ENCODE measurements at regions not wholly inside any gene's neighbourhood (a gene's known extent, or its start where the extent isn't known, plus 50 kb on each side); places are given as distances from the start of the nearest gene placed in this dataset.

GRCh38 chr3:178350763-178351162 is 185.5 kb upstream of the KCNMB2 start:
- no peak for TF ChIP-seq EZH2 (IDR thresholded peaks at IDR 0.05; ENCODE audit: borderline replicate concordance, low read depth, low read length, poor library complexity, severe bottlenecking)
- no peak for TF ChIP-seq CTCF (conservative IDR thresholded peaks at IDR 0.05; ENCODE audit: low read depth, low read length)
- no peak overlapping the region for H3K4me3 ChIP-seq (ENCODE audit: low read depth, low read length, poor library complexity, severe bottlenecking)
- no peak for DNase-seq (ENCODE audit: low spot score)
- POLR2A ChIA-PET (ENCODE audit: low non-redundant PET) = no interaction called here
- H3K9me3 ChIP-seq (ENCODE audit: low read depth, low read length, poor library complexity, severe bottlenecking) = no peaks in the 10 kb centered on the region
- CTCF ChIA-PET = no interaction called here
- no TSS peak for BruUV-seq (replicated peaks)
- H3K36me3 ChIP-seq (ENCODE audit: insufficient read depth, low read length, poor library complexity, severe bottlenecking) = no peaks in the 10 kb centered on the region
- no peak overlapping the region for H3K27ac ChIP-seq (ENCODE audit: low read depth, low read length, poor library complexity, severe bottlenecking)
- peaks cover 17% of the 10 kb centered on the region for H3K4me1 ChIP-seq (ENCODE audit: insufficient read depth, low read length, poor library complexity, severe bottlenecking)
- H3K27me3 ChIP-seq (replicated peaks; ENCODE audit: insufficient read depth, low read depth, low read length, poor library complexity) = no peaks in the 10 kb centered on the region
- intact Hi-C loops (cut with micrococcal nuclease; ENCODE audit: unreplicated experiment) = no loop called here

- H3K4me3 ChIP-seq (ENCODE audit: low read depth, low read length, poor library complexity, severe bottlenecking) = no peak overlapping the region
- POLR2A ChIA-PET (ENCODE audit: low non-redundant PET) = no interaction called here
- BruUV-seq (replicated peaks) = no TSS peak
- peak; percentile 87 for DNase-seq (ENCODE audit: low spot score)
- H3K36me3 ChIP-seq (ENCODE audit: insufficient read depth, low read length, poor library complexity, severe bottlenecking) = no peaks in the 10 kb centered on the region
- intact Hi-C loops (cut with micrococcal nuclease; ENCODE audit: unreplicated experiment) = no loop called here
- CTCF ChIA-PET = no interaction called here
- H3K27ac ChIP-seq (ENCODE audit: low read depth, low read length, poor library complexity, severe bottlenecking) = peak overlapping the region; percentile 22
- no peaks in the 10 kb centered on the region for H3K27me3 ChIP-seq (replicated peaks; ENCODE audit: insufficient read depth, low read depth, low read length, poor library complexity)
- peaks cover 17% of the 10 kb centered on the region for H3K4me1 ChIP-seq (ENCODE audit: insufficient read depth, low read length, poor library complexity, severe bottlenecking)
- TF ChIP-seq EZH2 (IDR thresholded peaks at IDR 0.05; ENCODE audit: borderline replicate concordance, low read depth, low read length, poor library complexity, severe bottlenecking) (no peak), CTCF (conservative IDR thresholded peaks at IDR 0.05; ENCODE audit: low read depth, low read length) (no peak)
- no peaks in the 10 kb centered on the region for H3K9me3 ChIP-seq (ENCODE audit: low read depth, low read length, poor library complexity, severe bottlenecking)
Observed at GRCh38 chr3:178352326-178353005, 183.8 kb upstream of the KCNMB2 start.

DNA sequence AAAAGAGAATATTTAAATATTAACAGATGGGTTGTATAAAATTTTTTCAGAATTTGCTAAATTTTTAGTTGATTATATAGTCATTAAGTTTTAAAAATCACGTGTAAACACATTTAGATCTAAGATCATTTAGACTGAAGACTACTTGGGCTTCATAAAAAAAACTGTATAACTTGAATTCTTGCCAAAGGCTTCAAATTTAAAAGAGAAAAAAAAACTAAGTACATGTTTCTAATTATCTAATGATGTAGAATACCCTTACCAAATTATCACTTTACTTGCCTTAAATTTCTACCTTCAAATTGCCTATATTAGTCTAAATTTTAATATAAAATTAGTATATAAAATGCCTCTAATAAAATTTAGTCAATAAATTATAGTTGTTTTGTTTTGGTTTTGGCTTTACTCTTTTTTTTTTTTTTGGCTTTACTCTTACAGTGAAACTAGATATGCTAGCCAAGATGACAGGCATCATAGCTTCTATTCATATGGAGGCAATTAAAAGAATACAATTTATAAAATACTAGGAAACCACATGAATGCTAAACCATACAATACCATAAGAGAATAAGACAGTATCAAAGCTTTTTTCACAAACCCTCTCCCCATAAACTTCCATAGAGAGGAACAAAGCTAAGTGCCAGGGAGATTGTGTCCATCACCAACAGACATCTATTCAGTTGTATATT is 183.1 kb upstream of the KCNMB2 start:
- POLR2A ChIA-PET (ENCODE audit: low non-redundant PET) = no interaction called here
- BruUV-seq (replicated peaks) = no TSS peak

More for the DNA sequence above, 183.1 kb upstream of the KCNMB2 start:
- Histone ChIP-seq H3K4me1 (ENCODE audit: insufficient read depth, low read length, poor library complexity, severe bottlenecking) (peaks cover 17% of the 10 kb centered on the region), H3K9me3 (ENCODE audit: low read depth, low read length, poor library complexity, severe bottlenecking) (peaks cover 2% of the 10 kb centered on the region), H3K4me3 (ENCODE audit: low read depth, low read length, poor library complexity, severe bottlenecking) (no peak overlapping the region), H3K27ac (ENCODE audit: low read depth, low read length, poor library complexity, severe bottlenecking) (peak overlapping the region; percentile 22), H3K27me3 (replicated peaks; ENCODE audit: insufficient read depth, low read depth, low read length, poor library complexity) (no peaks in the 10 kb centered on the region), H3K36me3 (ENCODE audit: insufficient read depth, low read length, poor library complexity, severe bottlenecking) (no peaks in the 10 kb centered on the region)
- peak; percentile 15 for DNase-seq (ENCODE audit: low spot score)
- CTCF ChIA-PET = no interaction called here
- no peak for TF ChIP-seq CTCF (conservative IDR thresholded peaks at IDR 0.05; ENCODE audit: low read depth, low read length)
- no peak for TF ChIP-seq EZH2 (IDR thresholded peaks at IDR 0.05; ENCODE audit: borderline replicate concordance, low read depth, low read length, poor library complexity, severe bottlenecking)
- intact Hi-C loops (cut with micrococcal nuclease; ENCODE audit: unreplicated experiment) = no loop called here

Measured in A673 (cell line).